HepG2 (cell line): ENCODE measurements at regions not wholly inside any gene's neighbourhood (a gene's known extent, or its start where the extent isn't known, plus 50 kb on each side); places are given as distances from the start of the nearest gene placed in this dataset.
A peak's percentile ranks its signal among the peaks of the same experiment; 100 is the strongest.

Source experiments
- ATAC-seq: fragments of 200-7000 bp; cut with Tn5 transposase; 3 replicates; pipeline ENCODE4 v1.9.1; 2020; ENCODE audit warnings: mild to moderate bottlenecking, moderate library complexity
- BruUV-seq: library from RNA; stranded (reverse); fragments of 400-500 nt; replicated peaks from 2 replicates; lab custom pipeline; 2021; lab: Mats Ljungman, UMichigan
- CTCF ChIA-PET: fragments of 300-600 bp; formaldehyde crosslinking; extraction: SDS; loops from one replicate; lab custom pipeline; 2021; ENCODE audit warnings: low total read pairs, inconsistent platforms, low intra/inter-chr PET ratio; lab: Yijun Ruan, JAX
- POLR2A ChIA-PET: fragments of 350-600 bp; sonication (Branson Sonifier 250); formaldehyde crosslinking; loops from one replicate; lab custom pipeline; 2020; ENCODE audit warnings: antibody characterized with exemption, inconsistent platforms; lab: Yijun Ruan, JAX
- DNase-seq: peaks from one replicate; pipeline ENCODE4 v3.0.0-alpha.2; 2015; ENCODE audit warnings: low spot score
- FAIRE-seq: peaks from 3 replicates; lab custom pipeline; 2011; peaks lifted over from hg19 to GRCh38; lab: Jason Lieb, UNC
- H2AFZ ChIP-seq: one replicate; pipeline ENCODE4 v1.6.1; 2011; ENCODE audit warnings: low read length, inconsistent platforms
- H3K27ac ChIP-seq: fragments of 300-600 bp; 3 replicates; pipeline ENCODE4 v1.8.0; 2011; ENCODE audit warnings: mixed run types, mild to moderate bottlenecking, mixed read lengths, low read length, inconsistent platforms; ENCODE audit not compliant: insufficient read depth; ENCODE audit errors: extremely low read length
- H3K27me3 ChIP-seq, 2 experiments: fragments of 200-600 bp in 1 of 2; 2 replicates in 1 of 2; 3 replicates in 1 of 2; pipeline versions ENCODE4 v1.6.0 to v1.8.0; 2011; ENCODE audit warnings: low read length in 2 of 2, mild to moderate bottlenecking in 2 of 2, moderate library complexity in 2 of 2, inconsistent platforms in 1 of 2; ENCODE audit not compliant: insufficient read depth in 2 of 2, control insufficient read depth in 1 of 2
- H3K36me3 ChIP-seq, 2 experiments: fragments of 200-600 bp in 1 of 2; replicated peaks in 1 of 2; 2 replicates in 1 of 2; 3 replicates in 1 of 2; pipeline versions ENCODE4 v1.5.1 to v1.8.0; 2011; ENCODE audit warnings: low read length in 2 of 2, inconsistent platforms in 1 of 2; ENCODE audit not compliant: insufficient read depth in 2 of 2, control insufficient read depth in 1 of 2
- H3K4me1 ChIP-seq: 2 replicates; pipeline ENCODE4 v1.5.1; 2012; ENCODE audit warnings: low read length, inconsistent platforms; ENCODE audit not compliant: insufficient read depth
- H3K4me2 ChIP-seq: 2 replicates; pipeline ENCODE4 v1.6.0; 2011; ENCODE audit warnings: low read depth, low read length, inconsistent platforms
- H3K4me3 ChIP-seq, 3 experiments: fragments of 200-600 bp in 1 of 3; sonication (generic), shearing (Covaris generic) in 1 of 3; replicated peaks in 1 of 3; 2 replicates each; pipeline ENCODE4 v1.5.1; 2011 to 2016; ENCODE audit warnings: low read length in 3 of 3, inconsistent platforms in 2 of 3, low read depth in 2 of 3, mild to moderate bottlenecking in 2 of 3, control low read depth in 1 of 3, mixed read lengths in 1 of 3; ENCODE audit not compliant: insufficient read depth in 1 of 3
- H3K79me2 ChIP-seq: one replicate; pipeline ENCODE4 v1.6.1; 2011; ENCODE audit warnings: low read length, inconsistent platforms; ENCODE audit not compliant: insufficient read depth
- H3K9ac ChIP-seq: 2 replicates; pipeline ENCODE4 v1.6.0; 2011; ENCODE audit warnings: mild to moderate bottlenecking, low read depth, low read length, inconsistent platforms; ENCODE audit not compliant: insufficient read depth
- H3K9me3 ChIP-seq: 2 replicates; pipeline ENCODE4 v1.5.1; 2012; ENCODE audit warnings: mild to moderate bottlenecking, low read length
- H4K20me1 ChIP-seq: 2 replicates; pipeline ENCODE4 v1.6.0; 2011; ENCODE audit warnings: inconsistent platforms, mild to moderate bottlenecking, low read length, moderate library complexity; ENCODE audit not compliant: insufficient read depth
- CEBPG ChIP-seq: IDR thresholded peaks from 2 replicates; pipeline ENCODE4 v1.6.1; 2016
- GABPA ChIP-seq, 2 experiments: IDR thresholded peaks; 2 replicates each; pipeline ENCODE4 v1.6.1; 2011 to 2016; ENCODE audit warnings: low read depth in 2 of 2, low read length in 1 of 2, missing biosample characterization in 1 of 2, missing genetic modification characterization in 1 of 2
- GPBP1L1 ChIP-seq: sonication (generic); formaldehyde crosslinking; IDR thresholded peaks from 2 replicates; pipeline ENCODE4 v1.5.0; 2020; ENCODE audit warnings: mild to moderate bottlenecking, missing genetic modification reagents
- ISL2 ChIP-seq: sonication (generic); formaldehyde crosslinking; IDR thresholded peaks from 2 replicates; pipeline ENCODE4 v1.5.0; 2020; ENCODE audit warnings: missing genetic modification reagents
- ZNF737 ChIP-seq: sonication (generic); formaldehyde crosslinking; IDR thresholded peaks from 2 replicates; pipeline ENCODE4 v1.5.0; 2020; ENCODE audit warnings: missing genetic modification reagents, mild to moderate bottlenecking, borderline replicate concordance
- ZNF891 ChIP-seq: sonication (generic); formaldehyde crosslinking; IDR thresholded peaks from 2 replicates; pipeline ENCODE4 v1.5.0; 2020; ENCODE audit warnings: mild to moderate bottlenecking, missing genetic modification reagents
- WGBS: methylation state at CpG from one replicate; pipeline ENCODE4 v1.1.6; 2017; ENCODE audit warnings: low lambda C conversion rate; 5-methylcytosine and 5-hydroxymethylcytosine counted together
- in situ Hi-C: cut with HindIII; loops from 2 replicates; pipeline ENCODE4 v1.10.0; 2017; ENCODE audit warnings: low pct_unique_long_range_greater_than_20kb; ENCODE audit not compliant: extremely low pct_ligation_motif_present
- intact Hi-C: fragments of 100-400 bp; cut with micrococcal nuclease; formaldehyde crosslinking; loops from one replicate; pipeline ENCODE4 v1.10.0; 2022; ENCODE audit not compliant: unreplicated experiment

- DNase-seq = no peak
- 28% methylated on average over 1 of the region's 1 CpG for WGBS
- Histone ChIP-seq H3K27ac (no peak overlapping the region), H3K9ac (no peak overlapping the region), H3K36me3 (no peaks in the 10 kb centered on the region), H3K4me2 (no peak overlapping the region), H3K4me3 (no peak overlapping the region), H2AFZ (no peak overlapping the region), H4K20me1 (no peaks in the 10 kb centered on the region), H3K27me3 (peaks cover 0 to 30% of the 10 kb centered on the region in 2 experiments; a peak in 2 of 5 replicates), H3K9me3 (no peaks in the 10 kb centered on the region), H3K4me1 (no peaks in the 10 kb centered on the region), H3K79me2 (no peaks in the 10 kb centered on the region)
- ATAC-seq = no peak
- no TSS peak for BruUV-seq
- intact Hi-C loops = no loop called here
- POLR2A ChIA-PET = no interaction called here
- in situ Hi-C loops = no loop called here
- TF ChIP-seq GABPA (IDR thresholded peaks at IDR 0.05; ENCODE audit: low read depth, low read length) (no peak), GABPA (CRISPR knock-in tag; IDR thresholded peaks at IDR 0.05; ENCODE audit: low read depth) (peak; percentile 31; the same call in 1 of the 2 replicates), ISL2 (CRISPR knock-in tag) (no peak)
- no peak for FAIRE-seq
- CTCF ChIA-PET = no interaction called here
Measured at GRCh38 chr1:58991305-58991704, 207.5 kb upstream of the JUN start.

- Histone ChIP-seq H3K4me1 (no peaks in the 10 kb centered on the region), H4K20me1 (no peaks in the 10 kb centered on the region), H3K9ac (no peak overlapping the region), H3K79me2 (no peaks in the 10 kb centered on the region), H3K4me3 (no peak overlapping the region), H3K9me3 (no peaks in the 10 kb centered on the region), H3K27ac (no peak overlapping the region), H3K36me3 (no peaks in the 10 kb centered on the region), H3K27me3 (peaks cover 0 to 30% of the 10 kb centered on the region in 2 experiments; a peak in 2 of 5 replicates), H3K4me2 (no peak overlapping the region), H2AFZ (no peak overlapping the region)
- TF ChIP-seq GPBP1L1 (CRISPR knock-in tag) (no peak), ZNF737 (CRISPR knock-in tag) (no peak), ZNF891 (CRISPR knock-in tag) (no peak), CEBPG (CRISPR knock-in tag) (no peak)
- ChIA-PET CTCF (no interaction called here), POLR2A (no interaction called here)
- BruUV-seq = no TSS peak
- DNase-seq (no peak), FAIRE-seq (no peak), ATAC-seq (no peak)
- intact Hi-C loops = no loop called here
- 41% methylated on average over 2 of the region's 2 CpGs for WGBS
- in situ Hi-C loops = no loop called here
Measured at GRCh38 chr1:58992643-58993042, 208.8 kb upstream of the JUN start.
